Neural progenitor cell (in vitro differentiated cells): ENCODE measurements at regions not wholly inside any gene's neighbourhood (a gene's known extent, or its start where the extent isn't known, plus 50 kb on each side); places are given as distances from the start of the nearest gene placed in this dataset.
A peak's percentile ranks its signal among the peaks of the same experiment; 100 is the strongest.

Experiments used
- CTCF ChIP-seq: fragments of 200-600 bp; sonication (generic); IDR thresholded peaks from 2 replicates; pipeline ENCODE4 v1.5.1; 2017; ENCODE audit warnings: antibody characterized with exemption, mild to moderate bottlenecking
- EZH2 ChIP-seq: fragments of 200-600 bp; sonication (generic); IDR thresholded peaks from 2 replicates; pipeline ENCODE4 v1.6.1; 2017; ENCODE audit warnings: antibody characterized with exemption, mild to moderate bottlenecking, moderate library complexity
- EZH2phosphoT487 ChIP-seq: fragments of 200-600 bp; sonication (generic); IDR thresholded peaks from 2 replicates; pipeline ENCODE4 v1.6.1; 2017; ENCODE audit warnings: antibody characterized with exemption

GRCh38 chr6:53417141-53417540 is 68.4 kb upstream of the ELOVL5 start:
- TF ChIP-seq CTCF (peak; percentile 29), EZH2phosphoT487 (no peak), EZH2 (no peak)
